GM19023 (cell line): ENCODE measurements at regions not wholly inside any gene's neighbourhood (a gene's known extent, or its start where the extent isn't known, plus 50 kb on each side); places are given as distances from the start of the nearest gene placed in this dataset.
"Not testable (repeated sequence)": the region's sequence is repeated elsewhere in the genome, so short reads cannot be mapped to it uniquely, and the experiment has no call there.

Source experiments
- ATAC-seq: cut with Tn5 transposase; IDR thresholded peaks from one replicate; pipeline ENCODE4 v1.9.1; 2021; ENCODE audit warnings: mild to moderate bottlenecking, moderate library complexity; ENCODE audit not compliant: unreplicated experiment

GRCh38 chr2:41241325-41242000 lies 789.6 kb upstream of the SLC8A1 start:
- no peak for ATAC-seq

DNA sequence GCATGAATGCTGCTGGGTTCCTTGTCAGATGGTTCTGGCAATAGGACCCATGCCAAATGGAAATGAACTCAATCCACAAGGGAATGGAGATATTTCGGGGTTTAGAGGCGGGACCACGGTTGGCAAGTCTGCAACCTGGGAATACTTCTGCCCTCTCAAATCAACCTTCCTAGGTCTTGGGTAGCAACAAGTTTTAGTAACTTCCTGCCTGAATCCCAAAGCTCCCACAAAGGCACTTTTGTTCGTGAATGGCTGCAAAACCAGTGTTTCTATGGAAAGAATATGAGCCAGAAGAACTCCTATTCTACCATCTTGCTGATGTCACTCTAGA lies 790.1 kb upstream of the SLC8A1 start:
- no peak for ATAC-seq

DNA sequence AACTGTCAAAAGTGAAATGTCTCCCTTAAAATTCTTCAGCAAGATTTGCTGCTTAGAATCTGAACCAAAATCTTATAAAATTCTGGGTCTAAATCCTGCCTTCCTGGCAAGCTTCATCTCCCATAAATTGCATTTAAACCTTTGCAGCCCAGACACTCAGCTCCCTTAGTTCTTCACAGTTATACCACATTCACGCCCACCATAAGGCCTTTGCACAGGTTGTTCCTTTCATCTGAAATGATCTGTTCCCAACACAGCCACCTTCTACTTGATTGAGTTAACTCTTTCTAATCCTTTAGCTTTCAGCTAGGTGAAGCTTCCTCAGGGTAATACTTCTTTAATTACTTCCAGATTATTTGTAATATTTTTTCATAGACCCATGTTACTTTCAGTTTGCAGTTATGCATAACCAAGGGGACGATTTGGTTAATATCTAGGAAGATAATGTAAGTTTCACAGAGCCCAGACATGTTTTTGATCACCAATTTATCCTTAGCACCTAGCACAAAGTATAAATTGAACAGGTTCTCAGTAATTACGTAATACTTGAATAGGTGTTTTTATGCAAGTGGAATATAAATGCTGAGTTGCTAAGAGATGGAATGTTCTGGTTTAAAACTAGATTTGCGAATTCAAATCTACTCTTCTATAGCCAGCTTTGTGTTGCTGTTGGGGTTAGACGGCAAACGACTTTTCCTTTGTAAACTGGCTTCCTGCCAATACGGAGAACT lies 779.7 kb upstream of the PKDCC start:
- ATAC-seq = no peak

GRCh38 chr2:41283079-41283775 lies 764.6 kb upstream of the PKDCC start:
- no peak for ATAC-seq

- ATAC-seq = no peak
Observed at GRCh38 chr2:41293491-41293890, 754.3 kb upstream of the PKDCC start.

- no peak for ATAC-seq
Observed at GRCh38 chr2:41294331-41294730, 753.5 kb upstream of the PKDCC start.

DNA sequence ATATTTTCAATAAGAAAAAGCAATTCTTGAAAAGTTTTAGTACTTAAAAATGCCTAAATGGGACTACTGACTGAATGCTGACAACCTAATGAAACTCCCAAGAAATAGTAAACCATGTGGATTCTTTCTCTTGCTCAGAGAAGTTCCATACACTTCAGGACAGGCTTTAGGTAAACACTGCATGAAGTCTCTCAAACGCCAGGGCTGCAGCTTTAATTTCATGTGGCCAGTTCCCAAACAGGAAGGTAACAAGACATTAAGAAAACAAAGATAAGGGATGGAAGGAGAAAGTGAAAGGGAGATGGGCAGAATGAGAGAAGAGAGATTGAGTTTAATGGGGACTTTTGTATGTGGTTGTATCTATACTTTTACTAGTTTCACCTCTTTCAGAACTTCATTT lies 734.7 kb upstream of the PKDCC start:
- no peak for ATAC-seq

- ATAC-seq = no peak
Observed at GRCh38 chr2:41314511-41315070, 733.2 kb upstream of the PKDCC start.

DNA sequence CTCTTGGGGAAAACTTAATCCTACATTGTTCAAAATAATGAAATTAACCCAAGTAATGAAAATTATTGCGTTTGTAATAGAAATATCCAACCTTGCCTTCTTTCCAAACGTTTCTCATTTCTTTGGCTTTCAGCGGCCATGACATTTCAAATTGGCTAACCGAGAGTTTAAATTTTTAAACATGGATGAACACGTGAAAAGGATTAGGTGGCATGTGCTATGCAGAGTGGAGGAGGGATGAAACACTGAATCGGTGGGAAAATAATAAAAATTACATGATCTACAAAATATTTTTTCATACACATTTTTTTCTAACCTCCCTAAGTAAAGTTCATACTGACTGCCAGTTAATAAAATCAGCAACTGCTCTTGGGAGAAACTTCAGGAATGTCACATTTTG lies 728.4 kb upstream of the PKDCC start:
- no peak for ATAC-seq

DNA sequence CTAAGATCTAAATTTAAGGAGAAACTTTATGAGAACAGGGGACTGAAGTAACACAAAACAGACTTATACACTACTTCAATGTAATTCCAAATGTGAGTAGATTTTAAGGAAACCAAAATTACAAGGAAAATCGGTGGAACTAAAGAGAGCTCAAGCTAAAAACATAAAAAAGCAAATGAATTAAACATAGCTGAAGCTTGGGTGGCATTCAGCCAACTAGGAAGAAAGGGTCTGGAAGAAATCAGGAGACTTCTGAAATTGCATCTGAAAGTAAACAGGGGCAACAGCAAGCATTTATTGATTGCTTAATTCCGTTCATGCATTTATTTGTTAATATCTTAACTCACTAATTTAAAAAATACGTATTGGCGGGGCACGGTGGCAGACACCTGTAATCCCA lies 727.3 kb upstream of the PKDCC start:
- ATAC-seq = no peak

DNA sequence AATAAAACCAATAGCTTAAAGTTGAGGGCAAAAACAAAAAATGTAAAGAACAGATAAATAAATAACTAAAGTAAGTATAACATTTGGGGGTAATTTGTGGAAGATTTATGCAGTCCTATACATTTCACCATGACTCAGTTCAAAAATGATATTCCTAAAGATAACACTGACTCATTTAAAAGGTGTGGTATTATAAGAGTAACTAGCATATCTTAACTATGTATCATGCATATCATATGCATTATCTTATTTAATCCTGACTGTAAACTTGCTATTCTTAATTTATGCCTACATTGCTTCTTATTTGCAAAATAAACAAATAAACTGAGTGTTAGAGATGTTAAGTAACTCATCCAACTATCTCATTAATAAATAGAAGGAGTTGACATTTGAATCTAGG lies 726.5 kb upstream of the PKDCC start:
- ATAC-seq = no peak

DNA sequence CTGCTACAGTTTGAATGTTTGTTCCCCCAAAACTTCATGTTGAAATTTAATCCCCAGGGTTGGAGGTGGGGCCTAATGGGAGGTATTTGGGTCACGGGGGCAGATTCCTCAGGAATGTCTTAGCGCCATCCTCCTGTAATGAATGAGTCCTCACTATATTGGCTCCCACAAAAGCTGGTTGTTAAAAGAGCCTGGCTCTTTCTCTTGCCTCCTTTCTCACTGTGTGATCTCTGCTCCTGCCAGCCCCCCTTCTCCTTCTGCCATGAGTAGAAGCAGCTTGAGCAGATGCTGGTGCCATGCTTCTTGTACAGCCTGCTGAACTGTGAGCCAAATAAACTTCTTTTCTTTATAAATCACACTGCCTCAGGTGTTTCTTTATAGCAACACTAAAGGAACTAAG lies 721.0 kb upstream of the PKDCC start:
- no peak for ATAC-seq

GRCh38 chr2:41329040-41329439 lies 718.8 kb upstream of the PKDCC start:
- no peak for ATAC-seq

- no peak for ATAC-seq
Observed at GRCh38 chr2:41334159-41334558, 713.7 kb upstream of the PKDCC start.

GRCh38 chr2:41335573-41335972 lies 712.2 kb upstream of the PKDCC start:
- ATAC-seq = not testable (repeated sequence)

DNA sequence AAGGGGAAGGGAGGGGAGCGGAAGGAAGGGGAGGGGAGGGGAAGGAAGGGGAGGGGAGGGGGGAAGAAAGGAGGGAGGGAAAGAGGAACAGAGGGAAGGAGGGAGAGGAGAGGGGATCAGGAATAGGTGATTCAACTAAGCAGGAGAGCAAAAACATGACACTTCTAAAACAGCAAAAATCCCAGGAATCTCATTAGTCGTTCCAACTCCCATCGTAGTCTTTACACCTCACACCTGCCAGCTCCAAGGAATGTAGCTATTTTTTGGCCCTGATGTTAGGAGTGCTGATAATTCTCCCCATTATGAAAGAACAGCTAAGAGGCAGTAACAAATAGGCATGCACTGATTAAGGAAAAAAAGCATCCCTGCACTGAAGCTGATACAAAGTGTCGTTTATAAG lies 709.9 kb upstream of the PKDCC start:
- ATAC-seq = no peak

DNA sequence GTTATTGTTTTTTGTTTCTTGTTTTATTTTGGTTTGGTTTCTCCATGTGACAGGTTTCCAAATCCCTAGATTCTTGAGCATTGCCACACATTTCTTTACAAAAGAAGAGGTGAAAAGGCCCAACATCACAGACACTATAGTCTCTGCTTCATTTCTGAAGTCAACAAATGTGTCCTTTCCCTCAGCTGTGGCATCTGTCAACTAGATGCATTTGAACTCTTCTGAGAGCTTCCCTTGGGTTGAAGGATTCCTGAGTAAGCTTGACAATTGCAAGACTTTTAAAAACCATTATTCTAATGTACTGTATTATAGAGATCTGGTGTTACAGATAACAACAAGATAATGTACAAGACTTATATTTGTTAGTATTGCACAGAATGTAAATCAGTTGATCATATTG lies 703.3 kb upstream of the PKDCC start:
- ATAC-seq = no peak

DNA sequence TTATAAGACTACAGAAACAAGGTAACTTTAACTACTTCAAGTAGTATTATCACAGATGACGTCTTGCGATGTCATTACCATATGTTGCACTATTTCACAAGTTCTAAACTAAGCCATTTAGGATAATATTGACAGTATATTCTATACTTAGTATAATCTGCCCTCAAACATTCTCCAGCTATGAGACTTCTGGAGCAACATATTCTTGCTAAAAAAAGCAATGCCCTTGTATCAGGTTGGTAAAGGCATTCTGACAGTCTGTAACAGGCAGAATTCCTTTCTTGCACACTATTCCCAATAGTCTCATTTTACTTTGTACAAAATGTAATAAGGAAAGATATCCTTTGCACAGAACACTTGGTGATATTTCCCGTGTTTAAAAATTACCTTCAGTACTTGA lies 694.8 kb upstream of the PKDCC start:
- ATAC-seq = no peak

DNA sequence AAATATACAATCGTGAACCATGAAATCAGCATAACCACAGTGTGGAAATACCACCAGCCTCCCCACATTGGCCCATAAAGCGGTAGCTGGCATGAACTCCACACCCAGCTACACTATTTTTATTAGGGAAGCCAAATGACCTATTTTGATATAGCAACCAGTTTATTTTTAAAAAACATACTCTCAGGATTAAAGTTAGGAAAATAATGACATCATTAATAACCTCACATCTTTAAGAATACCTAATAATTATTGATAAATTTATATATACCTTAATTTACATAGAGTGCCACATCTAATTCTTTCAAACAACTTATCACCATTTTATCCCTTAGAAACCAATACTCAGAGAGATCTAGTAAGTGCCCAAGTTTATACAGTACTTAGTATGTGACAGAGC lies 692.0 kb upstream of the PKDCC start:
- ATAC-seq = no peak

GRCh38 chr2:41364842-41365241 lies 683.0 kb upstream of the PKDCC start:
- no peak for ATAC-seq

DNA sequence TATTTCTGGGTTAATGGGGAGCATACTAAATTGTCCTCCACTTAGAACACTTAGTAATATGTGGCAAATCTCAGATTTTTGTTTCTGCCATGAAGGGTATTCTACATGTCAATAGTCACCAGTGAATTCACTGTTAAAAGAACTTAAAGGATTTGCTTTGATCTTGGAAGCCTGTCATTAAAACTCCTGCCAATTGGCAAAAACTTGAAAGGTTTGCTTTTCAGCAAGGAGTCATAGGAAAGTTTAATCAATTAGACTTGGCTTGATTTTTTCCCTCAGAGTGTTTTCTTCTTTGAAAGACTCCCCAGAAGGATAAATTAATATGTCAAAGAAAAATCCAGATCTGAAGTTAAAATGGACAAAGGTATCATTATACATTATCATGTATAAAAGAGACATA lies 671.9 kb upstream of the PKDCC start:
- no peak for ATAC-seq

- no peak for ATAC-seq
Observed at GRCh38 chr2:41377837-41378236, 670.0 kb upstream of the PKDCC start.
